Activated T-helper 17 cell treated with anti-CD3 and anti-CD28 coated beads, Interleukin-2, amount 50 U/mL, for 72 hours (primary cell): ENCODE measurements at regions not wholly inside any gene's neighbourhood (a gene's known extent, or its start where the extent isn't known, plus 50 kb on each side); places are given as distances from the start of the nearest gene placed in this dataset.

Experiments used
- ATAC-seq: fragments of 150-1000 bp; cut with Tn5 transposase; replicated peaks from 2 replicates; pipeline ENCODE4 v1.10.0; 2021; ENCODE audit warnings: mild to moderate bottlenecking, moderate library complexity
- H3K27ac Mint-ChIP-seq: one replicate; pipeline ENCODE4 v1.8.0; 2022; ENCODE audit warnings: mixed read lengths
- H3K27me3 Mint-ChIP-seq: one replicate; pipeline ENCODE4 v1.8.0; 2022; ENCODE audit warnings: mixed read lengths
- H3K36me3 Mint-ChIP-seq: one replicate; pipeline ENCODE4 v1.8.0; 2022; ENCODE audit warnings: low read depth, mild to moderate bottlenecking, mixed read lengths
- H3K4me1 Mint-ChIP-seq: one replicate; pipeline ENCODE4 v1.8.0; 2022; ENCODE audit warnings: mixed read lengths
- H3K4me3 Mint-ChIP-seq: one replicate; pipeline ENCODE4 v1.8.0; 2022; ENCODE audit warnings: mild to moderate bottlenecking, mixed read lengths
- H3K9me3 Mint-ChIP-seq: one replicate; pipeline ENCODE4 v1.8.0; 2022; ENCODE audit warnings: mixed read lengths

GRCh38 chr5:164748861-164749260 is 1243.4 kb downstream of the MAT2B start:
- Mint-ChIP-seq H3K36me3 (no peaks in the 10 kb centered on the region), H3K4me3 (no peak overlapping the region), H3K27me3 (no peaks in the 10 kb centered on the region), H3K9me3 (peaks cover 5% of the 10 kb centered on the region), H3K4me1 (no peaks in the 10 kb centered on the region), H3K27ac (no peak overlapping the region)
- ATAC-seq = no peak

GRCh38 chr5:164753434-164753833 is 1248.0 kb downstream of the MAT2B start:
- Mint-ChIP-seq H3K4me3 (no peak overlapping the region), H3K27me3 (no peaks in the 10 kb centered on the region), H3K9me3 (peaks cover 9% of the 10 kb centered on the region), H3K4me1 (no peaks in the 10 kb centered on the region), H3K27ac (no peak overlapping the region), H3K36me3 (no peaks in the 10 kb centered on the region)
- no peak for ATAC-seq

- Mint-ChIP-seq H3K36me3 (no peaks in the 10 kb centered on the region), H3K4me1 (no peaks in the 10 kb centered on the region), H3K4me3 (no peak overlapping the region), H3K27me3 (no peaks in the 10 kb centered on the region), H3K9me3 (peaks cover 13% of the 10 kb centered on the region), H3K27ac (no peak overlapping the region)
- ATAC-seq = no peak
Measured at GRCh38 chr5:164763206-164763605, 1257.8 kb downstream of the MAT2B start.

- no peak for ATAC-seq
- peaks cover 32% of the 10 kb centered on the region for H3K9me3 Mint-ChIP-seq
- H3K4me1 Mint-ChIP-seq = no peaks in the 10 kb centered on the region
- no peaks in the 10 kb centered on the region for H3K27me3 Mint-ChIP-seq
- H3K27ac Mint-ChIP-seq = no peak overlapping the region
- H3K4me3 Mint-ChIP-seq = no peak overlapping the region
- no peaks in the 10 kb centered on the region for H3K36me3 Mint-ChIP-seq
Measured at GRCh38 chr5:164772122-164772521, 1266.7 kb downstream of the MAT2B start.

GRCh38 chr5:164784230-164784629 is 1278.8 kb downstream of the MAT2B start:
- no peaks in the 10 kb centered on the region for H3K27me3 Mint-ChIP-seq
- no peak for ATAC-seq
- H3K9me3 Mint-ChIP-seq = no peaks in the 10 kb centered on the region
- H3K36me3 Mint-ChIP-seq = no peaks in the 10 kb centered on the region
- H3K4me3 Mint-ChIP-seq = no peak overlapping the region
- no peaks in the 10 kb centered on the region for H3K4me1 Mint-ChIP-seq
- H3K27ac Mint-ChIP-seq = no peak overlapping the region

GRCh38 chr5:164798110-164798509 is 1292.7 kb downstream of the MAT2B start:
- Mint-ChIP-seq H3K27me3 (no peaks in the 10 kb centered on the region), H3K4me3 (no peak overlapping the region), H3K4me1 (no peaks in the 10 kb centered on the region), H3K27ac (no peak overlapping the region), H3K36me3 (no peaks in the 10 kb centered on the region), H3K9me3 (peaks cover 14% of the 10 kb centered on the region)
- ATAC-seq = no peak

- no peak overlapping the region for H3K4me3 Mint-ChIP-seq
- H3K4me1 Mint-ChIP-seq = no peaks in the 10 kb centered on the region
- no peaks in the 10 kb centered on the region for H3K36me3 Mint-ChIP-seq
- H3K27me3 Mint-ChIP-seq = no peaks in the 10 kb centered on the region
- no peak for ATAC-seq
- H3K9me3 Mint-ChIP-seq = peaks cover 14% of the 10 kb centered on the region
- no peak overlapping the region for H3K27ac Mint-ChIP-seq
Measured at GRCh38 chr5:164799391-164799790, 1294.0 kb downstream of the MAT2B start.

GRCh38 chr5:164801910-164802309 is 1296.5 kb downstream of the MAT2B start:
- no peaks in the 10 kb centered on the region for H3K27me3 Mint-ChIP-seq
- no peaks in the 10 kb centered on the region for H3K4me1 Mint-ChIP-seq
- ATAC-seq = no peak
- no peak overlapping the region for H3K27ac Mint-ChIP-seq
- no peak overlapping the region for H3K4me3 Mint-ChIP-seq
- no peaks in the 10 kb centered on the region for H3K36me3 Mint-ChIP-seq
- H3K9me3 Mint-ChIP-seq = peaks cover 19% of the 10 kb centered on the region

- Mint-ChIP-seq H3K9me3 (peaks cover 14% of the 10 kb centered on the region), H3K4me3 (no peak overlapping the region), H3K36me3 (no peaks in the 10 kb centered on the region)
Measured at GRCh38 chr5:164809821-164810220, 1304.4 kb downstream of the MAT2B start.

GRCh38 chr5:164818445-164818844 is 1313.0 kb downstream of the MAT2B start:
- H3K27me3 Mint-ChIP-seq = no peaks in the 10 kb centered on the region
- H3K27ac Mint-ChIP-seq = no peak overlapping the region

More at GRCh38 chr5:164809821-164810220, 1304.4 kb downstream of the MAT2B start:
- ATAC-seq = no peak
- no peaks in the 10 kb centered on the region for H3K27me3 Mint-ChIP-seq
- H3K27ac Mint-ChIP-seq = no peak overlapping the region
- no peaks in the 10 kb centered on the region for H3K4me1 Mint-ChIP-seq

GRCh38 chr5:164824671-164825070 is 1319.3 kb downstream of the MAT2B start:
- no peaks in the 10 kb centered on the region for H3K27me3 Mint-ChIP-seq
- no peaks in the 10 kb centered on the region for H3K4me1 Mint-ChIP-seq
- no peak overlapping the region for H3K27ac Mint-ChIP-seq
- H3K36me3 Mint-ChIP-seq = no peaks in the 10 kb centered on the region
- peaks cover 1% of the 10 kb centered on the region for H3K9me3 Mint-ChIP-seq
- no peak overlapping the region for H3K4me3 Mint-ChIP-seq
- ATAC-seq = no peak

More at GRCh38 chr5:164818445-164818844, 1313.0 kb downstream of the MAT2B start:
- H3K4me1 Mint-ChIP-seq = no peaks in the 10 kb centered on the region
- H3K36me3 Mint-ChIP-seq = no peaks in the 10 kb centered on the region
- H3K4me3 Mint-ChIP-seq = no peak overlapping the region
- no peak for ATAC-seq
- H3K9me3 Mint-ChIP-seq = peaks cover 3% of the 10 kb centered on the region

GRCh38 chr5:164832516-164832915 is 1327.1 kb downstream of the MAT2B start:
- no peaks in the 10 kb centered on the region for H3K4me1 Mint-ChIP-seq
- H3K4me3 Mint-ChIP-seq = no peak overlapping the region
- H3K36me3 Mint-ChIP-seq = no peaks in the 10 kb centered on the region
- no peak for ATAC-seq
- no peaks in the 10 kb centered on the region for H3K27me3 Mint-ChIP-seq
- H3K9me3 Mint-ChIP-seq = no peaks in the 10 kb centered on the region
- no peak overlapping the region for H3K27ac Mint-ChIP-seq

- no peak overlapping the region for H3K27ac Mint-ChIP-seq
- H3K4me1 Mint-ChIP-seq = no peaks in the 10 kb centered on the region
- no peaks in the 10 kb centered on the region for H3K27me3 Mint-ChIP-seq
- ATAC-seq = no peak
- no peak overlapping the region for H3K4me3 Mint-ChIP-seq
- H3K9me3 Mint-ChIP-seq = peaks cover 23% of the 10 kb centered on the region
- H3K36me3 Mint-ChIP-seq = no peaks in the 10 kb centered on the region
Measured at GRCh38 chr5:164844348-164844747, 1338.9 kb downstream of the MAT2B start.

- Mint-ChIP-seq H3K4me1 (no peaks in the 10 kb centered on the region), H3K36me3 (no peaks in the 10 kb centered on the region)
- ATAC-seq = no peak
Measured at GRCh38 chr5:164860896-164861295, 1355.5 kb downstream of the MAT2B start.

GRCh38 chr5:164861610-164862009 is 1356.2 kb downstream of the MAT2B start:
- H3K36me3 Mint-ChIP-seq = no peaks in the 10 kb centered on the region
- H3K27me3 Mint-ChIP-seq = no peaks in the 10 kb centered on the region
- no peak overlapping the region for H3K27ac Mint-ChIP-seq
- H3K9me3 Mint-ChIP-seq = peaks cover 14% of the 10 kb centered on the region
- no peaks in the 10 kb centered on the region for H3K4me1 Mint-ChIP-seq
- H3K4me3 Mint-ChIP-seq = no peak overlapping the region
- no peak for ATAC-seq

More at GRCh38 chr5:164860896-164861295, 1355.5 kb downstream of the MAT2B start:
- Mint-ChIP-seq H3K27me3 (no peaks in the 10 kb centered on the region), H3K27ac (no peak overlapping the region), H3K9me3 (peaks cover 14% of the 10 kb centered on the region), H3K4me3 (no peak overlapping the region)

- ATAC-seq = no peak
- H3K27me3 Mint-ChIP-seq = no peaks in the 10 kb centered on the region
- no peaks in the 10 kb centered on the region for H3K36me3 Mint-ChIP-seq
- H3K27ac Mint-ChIP-seq = no peak overlapping the region
- H3K4me3 Mint-ChIP-seq = no peak overlapping the region
- H3K4me1 Mint-ChIP-seq = no peaks in the 10 kb centered on the region
- H3K9me3 Mint-ChIP-seq = peaks cover 3% of the 10 kb centered on the region
Measured at GRCh38 chr5:164868761-164869160, 1363.3 kb downstream of the MAT2B start.
